ENCODE measurements at regions not wholly inside any gene's neighbourhood (a gene's known extent, or its start where the extent isn't known, plus 50 kb on each side); places are given as distances from the start of the nearest gene placed in this dataset.

GRCh38 chr2:150625303-150625702 lies 137.8 kb upstream of the RND3 start:
- H3K9ac ChIP-seq (ENCODE audit: low read length) = no peak overlapping the region
- H3F3A ChIP-seq (ENCODE audit: insufficient read depth, low read length) = no peaks in the 10 kb centered on the region
- H4K20me1 ChIP-seq (ENCODE audit: insufficient read depth, low read length) = no peaks in the 10 kb centered on the region
- no peaks in the 10 kb centered on the region for H3K79me2 ChIP-seq (ENCODE audit: insufficient read depth, low read length)
- no peaks in the 10 kb centered on the region for H3K27me3 ChIP-seq (ENCODE audit: insufficient read depth, low read length)
- H3K9me2 ChIP-seq (ENCODE audit: low read depth, low read length) = no peaks in the 10 kb centered on the region
- no peaks in the 10 kb centered on the region for H3K9me3 ChIP-seq (ENCODE audit: low read length)
- no peak overlapping the region for H3K4me2 ChIP-seq (ENCODE audit: low read length)
- TF ChIP-seq EZH2 (IDR thresholded peaks at IDR 0.05; ENCODE audit: borderline replicate concordance, low read length) = no peak
- no peak for TF ChIP-seq CTCF (IDR thresholded peaks at IDR 0.05; ENCODE audit: low read length)
- H3K4me3 ChIP-seq (ENCODE audit: low read depth, low read length, poor library complexity, severe bottlenecking) = no peak overlapping the region
- H2AFZ ChIP-seq (ENCODE audit: low read length) = no peak overlapping the region
- H3K4me1 ChIP-seq (ENCODE audit: insufficient read depth, low read length, severe bottlenecking) = no peaks in the 10 kb centered on the region
- H3K27ac ChIP-seq (ENCODE audit: low read depth, low read length, poor library complexity, severe bottlenecking) = no peak overlapping the region
- H3K36me3 ChIP-seq (ENCODE audit: insufficient read depth, low read length) = no peaks in the 10 kb centered on the region

- no peaks in the 10 kb centered on the region for H3K9me3 ChIP-seq (ENCODE audit: low read length)
- H4K20me1 ChIP-seq (ENCODE audit: insufficient read depth, low read length) = no peaks in the 10 kb centered on the region
- H3K27ac ChIP-seq (ENCODE audit: low read depth, low read length, poor library complexity, severe bottlenecking) = no peak overlapping the region
- no peaks in the 10 kb centered on the region for H3K4me1 ChIP-seq (ENCODE audit: insufficient read depth, low read length, severe bottlenecking)
- TF ChIP-seq EZH2 (IDR thresholded peaks at IDR 0.05; ENCODE audit: borderline replicate concordance, low read length) = no peak
- TF ChIP-seq CTCF (IDR thresholded peaks at IDR 0.05; ENCODE audit: low read length) = no peak
- H3K9ac ChIP-seq (ENCODE audit: low read length) = no peak overlapping the region
- H2AFZ ChIP-seq (ENCODE audit: low read length) = no peak overlapping the region
- H3K79me2 ChIP-seq (ENCODE audit: insufficient read depth, low read length) = no peaks in the 10 kb centered on the region
- no peak overlapping the region for H3K4me2 ChIP-seq (ENCODE audit: low read length)
- H3K27me3 ChIP-seq (ENCODE audit: insufficient read depth, low read length) = no peaks in the 10 kb centered on the region
- no peaks in the 10 kb centered on the region for H3K9me2 ChIP-seq (ENCODE audit: low read depth, low read length)
- H3K36me3 ChIP-seq (ENCODE audit: insufficient read depth, low read length) = no peaks in the 10 kb centered on the region
- H3K4me3 ChIP-seq (ENCODE audit: low read depth, low read length, poor library complexity, severe bottlenecking) = no peak overlapping the region
- H3F3A ChIP-seq (ENCODE audit: insufficient read depth, low read length) = no peaks in the 10 kb centered on the region
These were observed 136.5 kb upstream of the RND3 start for GRCh38 chr2:150624001-150624401.

GRCh38 chr2:150621526-150622213 lies 134.2 kb upstream of the RND3 start:
- H3K4me2 ChIP-seq (ENCODE audit: low read length) = no peak overlapping the region
- no peak overlapping the region for H3K4me3 ChIP-seq (ENCODE audit: low read depth, low read length, poor library complexity, severe bottlenecking)
- H3K36me3 ChIP-seq (ENCODE audit: insufficient read depth, low read length) = no peaks in the 10 kb centered on the region

More at GRCh38 chr2:150621526-150622213, 134.2 kb upstream of the RND3 start:
- no peak overlapping the region for H3K9ac ChIP-seq (ENCODE audit: low read length)
- H3K9me3 ChIP-seq (ENCODE audit: low read length) = no peaks in the 10 kb centered on the region
- H3K4me1 ChIP-seq (ENCODE audit: insufficient read depth, low read length, severe bottlenecking) = no peaks in the 10 kb centered on the region
- H3K27me3 ChIP-seq (ENCODE audit: insufficient read depth, low read length) = no peaks in the 10 kb centered on the region
- no peaks in the 10 kb centered on the region for H3F3A ChIP-seq (ENCODE audit: insufficient read depth, low read length)
- no peaks in the 10 kb centered on the region for H3K9me2 ChIP-seq (ENCODE audit: low read depth, low read length)
- H4K20me1 ChIP-seq (ENCODE audit: insufficient read depth, low read length) = no peaks in the 10 kb centered on the region
- no peak overlapping the region for H3K27ac ChIP-seq (ENCODE audit: low read depth, low read length, poor library complexity, severe bottlenecking)
- no peaks in the 10 kb centered on the region for H3K79me2 ChIP-seq (ENCODE audit: insufficient read depth, low read length)
- no peak for TF ChIP-seq CTCF (IDR thresholded peaks at IDR 0.05; ENCODE audit: low read length)
- no peak for TF ChIP-seq EZH2 (IDR thresholded peaks at IDR 0.05; ENCODE audit: borderline replicate concordance, low read length)
- no peak overlapping the region for H2AFZ ChIP-seq (ENCODE audit: low read length)
